ENCODE measurements at regions not wholly inside any gene's neighbourhood (a gene's known extent, or its start where the extent isn't known, plus 50 kb on each side); places are given as distances from the start of the nearest gene placed in this dataset.

DNA sequence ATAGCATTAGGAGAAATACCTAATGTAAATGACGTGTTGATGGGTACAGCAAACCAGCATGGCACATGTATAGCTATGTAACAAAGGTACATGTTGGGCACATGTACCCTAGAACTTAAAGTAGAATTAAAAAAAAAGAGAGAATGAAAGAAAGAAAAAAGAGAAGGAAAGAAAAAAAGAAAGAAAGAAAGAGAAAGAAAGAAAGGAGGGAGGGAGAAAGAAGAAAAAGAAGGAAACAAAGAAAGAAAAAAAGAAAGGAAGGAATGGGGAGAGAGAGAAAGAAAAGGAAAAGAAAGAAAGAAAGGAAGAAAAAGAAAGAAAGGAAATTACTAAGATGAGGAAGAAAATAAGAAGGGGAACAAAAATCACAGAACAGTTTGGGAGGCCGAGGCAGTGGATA is 925.5 kb downstream of the LRFN5 start:
- DNase-seq: no peak
- no peak overlapping the region for H3K27ac ChIP-seq (ENCODE audit: low read length)
- H3K9me3 ChIP-seq (ENCODE audit: low read length): no peaks in the 10 kb centered on the region
- no peaks in the 10 kb centered on the region for H4K20me1 ChIP-seq (ENCODE audit: low read length)
- no peaks in the 10 kb centered on the region for H3K4me1 ChIP-seq (ENCODE audit: insufficient read depth, low read length)
- no peaks in the 10 kb centered on the region for H3K9me2 ChIP-seq (replicated peaks; ENCODE audit: low read length)
- ChIA-PET CTCF (interaction anchor here (0.7 kb wide), 1 partner anchor 476 kb away, joined by 3 read pairs; no protein-coding TSS in a partner anchor), POLR2A (ENCODE audit: unreplicated experiment) (no interaction called here)
- TF ChIP-seq EZH2phosphoT487 (IDR thresholded peaks at IDR 0.05; ENCODE audit: borderline replicate concordance, low read length) (no peak), EZH2 (IDR thresholded peaks at IDR 0.05; ENCODE audit: low read length, unreplicated experiment) (no peak)
- intact Hi-C loops (cut with micrococcal nuclease): no loop called here
- ATAC-seq: no peak
- no peaks in the 10 kb centered on the region for H3K36me3 ChIP-seq (ENCODE audit: low read depth, low read length)
- H3K4me3 ChIP-seq (ENCODE audit: low read length): no peak overlapping the region
- H3K79me2 ChIP-seq (ENCODE audit: low read length): no peaks in the 10 kb centered on the region
- no peaks in the 10 kb centered on the region for H3F3A ChIP-seq (ENCODE audit: low read length, unreplicated experiment)
- no peak overlapping the region for H3K4me2 ChIP-seq (ENCODE audit: low read length)
- no TSS peak for BruUV-seq (replicated peaks)
- no peak overlapping the region for H3K9ac ChIP-seq (ENCODE audit: low read length)
- no peak overlapping the region for H2AFZ ChIP-seq (ENCODE audit: low read length)
- H3K27me3 ChIP-seq (ENCODE audit: low read length): no peaks in the 10 kb centered on the region

- H3K9me3 ChIP-seq (ENCODE audit: low read length): no peaks in the 10 kb centered on the region
- no peak overlapping the region for H3K4me2 ChIP-seq (ENCODE audit: low read length)
- no peak overlapping the region for H2AFZ ChIP-seq (ENCODE audit: low read length)
- no peaks in the 10 kb centered on the region for H3F3A ChIP-seq (ENCODE audit: low read length, unreplicated experiment)
- H3K9me2 ChIP-seq (replicated peaks; ENCODE audit: low read length): no peaks in the 10 kb centered on the region
- H3K27ac ChIP-seq (ENCODE audit: low read length): no peak overlapping the region
- TF ChIP-seq CTCF (conservative IDR thresholded peaks at IDR 0.05; ENCODE audit: low read depth, low read length) (no peak), EZH2 (IDR thresholded peaks at IDR 0.05; ENCODE audit: low read length, unreplicated experiment) (no peak), EZH2phosphoT487 (IDR thresholded peaks at IDR 0.05; ENCODE audit: borderline replicate concordance, low read length) (no peak)
- intact Hi-C loops (cut with micrococcal nuclease): no loop called here
- H3K9ac ChIP-seq (ENCODE audit: low read length): no peak overlapping the region
- H3K27me3 ChIP-seq (ENCODE audit: low read length): no peaks in the 10 kb centered on the region
- no peaks in the 10 kb centered on the region for H3K79me2 ChIP-seq (ENCODE audit: low read length)
- ChIA-PET POLR2A (ENCODE audit: unreplicated experiment) (no interaction called here), CTCF (no interaction called here)
- no peak for DNase-seq
- H3K36me3 ChIP-seq (ENCODE audit: low read depth, low read length): no peaks in the 10 kb centered on the region
- H3K4me1 ChIP-seq (ENCODE audit: insufficient read depth, low read length): no peaks in the 10 kb centered on the region
- no peaks in the 10 kb centered on the region for H4K20me1 ChIP-seq (ENCODE audit: low read length)
- no peak overlapping the region for H3K4me3 ChIP-seq (ENCODE audit: low read length)
- no peak for ATAC-seq
- BruUV-seq (replicated peaks): no TSS peak
Measured at GRCh38 chr14:42527141-42527540, 920.5 kb downstream of the LRFN5 start.

DNA sequence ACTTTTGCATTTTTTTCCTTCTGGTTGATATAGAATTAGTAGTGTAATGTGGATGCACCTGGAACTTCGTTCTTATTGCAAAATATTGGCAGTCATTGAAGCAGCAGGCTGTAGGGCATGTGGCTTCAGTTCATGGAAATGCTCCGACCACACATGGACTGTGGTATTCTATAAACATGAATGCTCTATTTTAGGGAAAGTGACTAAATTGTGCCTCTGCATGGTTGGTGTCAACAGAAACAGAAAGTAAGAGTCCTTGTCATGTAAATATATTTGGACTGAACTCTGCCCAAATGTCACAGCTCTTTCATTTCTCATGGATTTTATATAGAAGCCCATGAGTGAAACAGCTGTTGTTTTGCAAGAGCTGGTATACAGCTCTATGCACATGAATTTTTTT is 917.0 kb downstream of the LRFN5 start:
- Histone ChIP-seq H2AFZ (ENCODE audit: low read length) (no peak overlapping the region), H3K27ac (ENCODE audit: low read length) (no peak overlapping the region), H3K9me3 (ENCODE audit: low read length) (no peaks in the 10 kb centered on the region), H3K27me3 (ENCODE audit: low read length) (no peaks in the 10 kb centered on the region), H3K79me2 (ENCODE audit: low read length) (no peaks in the 10 kb centered on the region), H3K9ac (ENCODE audit: low read length) (no peak overlapping the region), H3K9me2 (replicated peaks; ENCODE audit: low read length) (no peaks in the 10 kb centered on the region), H3K4me3 (ENCODE audit: low read length) (no peak overlapping the region), H3F3A (ENCODE audit: low read length, unreplicated experiment) (no peaks in the 10 kb centered on the region), H3K4me1 (ENCODE audit: insufficient read depth, low read length) (no peaks in the 10 kb centered on the region), H3K4me2 (ENCODE audit: low read length) (no peak overlapping the region), H3K36me3 (ENCODE audit: low read depth, low read length) (no peaks in the 10 kb centered on the region), H4K20me1 (ENCODE audit: low read length) (no peaks in the 10 kb centered on the region)
- intact Hi-C loops (cut with micrococcal nuclease): loop anchor here (1.0 kb wide), 1 partner anchor 7 kb away; no protein-coding TSS in a partner anchor
- DNase-seq (no peak), ATAC-seq (no peak)
- POLR2A ChIA-PET (ENCODE audit: unreplicated experiment): no interaction called here
- CTCF ChIA-PET: no interaction called here
- TF ChIP-seq CTCF (conservative IDR thresholded peaks at IDR 0.05; ENCODE audit: low read depth, low read length): no peak
- TF ChIP-seq EZH2phosphoT487 (IDR thresholded peaks at IDR 0.05; ENCODE audit: borderline replicate concordance, low read length): no peak
- TF ChIP-seq EZH2 (IDR thresholded peaks at IDR 0.05; ENCODE audit: low read length, unreplicated experiment): no peak
- no TSS peak for BruUV-seq (replicated peaks)

Measured in PC-3 (cell line).